Astrocyte (in vitro differentiated cells and primary cell): ENCODE measurements at regions not wholly inside any gene's neighbourhood (a gene's known extent, or its start where the extent isn't known, plus 50 kb on each side); places are given as distances from the start of the nearest gene placed in this dataset.

ENCODE experiments used
- CTCF ChIP-seq: IDR thresholded peaks from 2 replicates; pipeline ENCODE4 v1.5.1; 2011; ENCODE audit warnings: low read depth, mild to moderate bottlenecking, inconsistent platforms, low read length, moderate library complexity; ENCODE audit not compliant: insufficient read depth
- EZH2 ChIP-seq: IDR thresholded peaks from 2 replicates; pipeline ENCODE4 v1.6.1; 2012; ENCODE audit warnings: mild to moderate bottlenecking, low read length, inconsistent platforms; ENCODE audit not compliant: insufficient read depth

DNA sequence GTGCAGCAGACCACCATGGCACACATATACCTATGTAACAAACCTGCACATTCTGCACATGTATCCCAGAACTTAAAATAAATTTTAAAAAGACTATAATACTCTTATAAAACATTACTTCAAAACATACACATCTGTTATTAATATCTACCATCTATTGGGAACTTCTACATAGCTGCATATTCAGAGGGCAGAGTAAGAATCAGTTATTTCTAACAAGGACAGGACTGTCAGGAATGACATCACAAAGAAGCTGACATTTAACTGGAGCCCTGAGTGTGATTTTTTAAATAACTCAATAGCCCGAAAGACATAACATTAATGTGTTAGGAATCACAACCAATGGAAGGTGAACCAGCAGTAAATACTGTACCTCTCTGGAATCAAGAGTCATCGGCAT is 276.7 kb upstream of the ECI2 start:
- TF ChIP-seq CTCF (no peak), EZH2 (no peak)
